GM12878 (cell line): ENCODE measurements at regions not wholly inside any gene's neighbourhood (a gene's known extent, or its start where the extent isn't known, plus 50 kb on each side); places are given as distances from the start of the nearest gene placed in this dataset.

ENCODE experiments used
- ATAC-seq: fragments of 200-7000 bp; cut with Tn5 transposase; 3 replicates; pipeline ENCODE4 v1.9.1; 2020; ENCODE audit warnings: mild to moderate bottlenecking, moderate library complexity
- BruUV-seq: library from RNA; stranded (reverse); fragments of 400-500 nt; replicated peaks from 2 replicates; lab custom pipeline; 2021; lab: Mats Ljungman, UMichigan
- CTCF ChIA-PET: fragments of 300-600 bp; sonication (Branson Sonifier 250); formaldehyde crosslinking; extraction: SDS; loops from one replicate; lab custom pipeline; 2021; ENCODE audit warnings: inconsistent platforms; lab: Yijun Ruan, JAX
- POLR2A ChIA-PET: fragments of 350-600 bp; formaldehyde crosslinking; extraction: SDS; loops from one replicate; lab custom pipeline; 2021; ENCODE audit warnings: inconsistent platforms; lab: Charles Lee
- RAD21 ChIA-PET: fragments of 300-600 bp; sonication (Branson Sonifier 250); formaldehyde crosslinking; loops from one replicate; lab custom pipeline; 2023; ENCODE audit warnings: antibody characterized with exemption; ENCODE audit not compliant: unreplicated experiment; lab: Charles Lee
- SMC1A ChIA-PET: fragments of 300-600 bp; sonication (Branson Sonifier 250); formaldehyde crosslinking; loops from one replicate; lab custom pipeline; 2023; ENCODE audit not compliant: unreplicated experiment, uncharacterized antibody; lab: Charles Lee
- DNase-seq: peaks from one replicate; pipeline ENCODE4 v3.0.0-alpha.2; 2011; ENCODE audit warnings: low read depth, low spot score
- FAIRE-seq: peaks from 3 replicates; lab custom pipeline; 2011; peaks lifted over from hg19 to GRCh38; lab: Jason Lieb, UNC
- H2AFZ ChIP-seq: 2 replicates; pipeline ENCODE4 v1.6.0; 2011; ENCODE audit warnings: low read depth, low read length, control low read depth; ENCODE audit not compliant: control insufficient read depth
- H3K27ac ChIP-seq: 2 replicates; pipeline ENCODE4 v1.5.1; 2011; ENCODE audit warnings: control low read depth; ENCODE audit not compliant: control insufficient read depth, insufficient read depth
- H3K27me3 ChIP-seq, 2 experiments: replicated peaks in 1 of 2; 2 replicates each; pipeline versions ENCODE4 v1.6.0 to v1.6.1; 2011; ENCODE audit warnings: low read length in 1 of 2; ENCODE audit not compliant: control insufficient read depth in 2 of 2, insufficient read depth in 2 of 2
- H3K36me3 ChIP-seq, 2 experiments: 2 replicates each; pipeline ENCODE4 v1.5.1; 2011; ENCODE audit warnings: low read length in 1 of 2; ENCODE audit not compliant: control insufficient read depth in 2 of 2, insufficient read depth in 2 of 2
- H3K4me1 ChIP-seq: 2 replicates; pipeline ENCODE4 v1.6.1; 2011; ENCODE audit warnings: mild to moderate bottlenecking, low read length, moderate library complexity, mixed read lengths; ENCODE audit not compliant: control insufficient read depth, insufficient read depth
- H3K4me2 ChIP-seq: 2 replicates; pipeline ENCODE4 v1.6.0; 2011; ENCODE audit warnings: control low read depth; ENCODE audit not compliant: control insufficient read depth, insufficient read depth
- H3K4me3 ChIP-seq: fragments of 200-600 bp; sonication (generic); 2 replicates; pipeline ENCODE4 v1.5.1; 2016
- H3K79me2 ChIP-seq: 2 replicates; pipeline ENCODE4 v1.6.0; 2011; ENCODE audit warnings: low read length; ENCODE audit not compliant: control insufficient read depth, insufficient read depth
- H3K9ac ChIP-seq: 2 replicates; pipeline ENCODE4 v1.8.0; 2011; ENCODE audit warnings: low read length, control low read depth, mixed read lengths; ENCODE audit not compliant: control insufficient read depth, insufficient read depth
- H3K9me3 ChIP-seq: replicated peaks from 3 replicates; pipeline ENCODE4 v1.5.1; 2011; ENCODE audit warnings: mild to moderate bottlenecking, low read length; ENCODE audit not compliant: control insufficient read depth, insufficient read depth
- H4K20me1 ChIP-seq: 2 replicates; pipeline ENCODE4 v1.6.0; 2011; ENCODE audit not compliant: control insufficient read depth, insufficient read depth
- CBX3 ChIP-seq: fragments of 200-600 bp; sonication (generic); IDR thresholded peaks from 2 replicates; pipeline ENCODE4 v1.6.1; 2016; ENCODE audit warnings: low read depth, borderline replicate concordance
- CREM ChIP-seq: IDR thresholded peaks from 2 replicates; pipeline ENCODE4 v1.6.1; 2014; ENCODE audit warnings: antibody characterized with exemption, low read depth
- EED ChIP-seq: sonication (generic); IDR thresholded peaks from 2 replicates; pipeline ENCODE4 v1.6.1; 2016; ENCODE audit warnings: antibody characterized with exemption, low read depth
- HSF1 ChIP-seq: fragments of 150-350 bp; IDR thresholded peaks from 2 replicates; pipeline ENCODE4 v1.6.1; 2014; ENCODE audit warnings: mild to moderate bottlenecking, low read depth, low read length
- MEF2B ChIP-seq: fragments of 450-650 bp; IDR thresholded peaks from 2 replicates; pipeline ENCODE4 v1.6.1; 2018; ENCODE audit warnings: mild to moderate bottlenecking, moderate library complexity; ENCODE audit not compliant: partially characterized antibody, poor library complexity, severe bottlenecking
- RELA ChIP-seq: fragments of 450-650 bp; IDR thresholded peaks from 2 replicates; pipeline ENCODE4 v1.8.0; 2014; ENCODE audit warnings: borderline replicate concordance; ENCODE audit not compliant: partially characterized antibody
- SMAD5 ChIP-seq: IDR thresholded peaks from 2 replicates; pipeline ENCODE4 v1.6.1; 2016; ENCODE audit warnings: antibody characterized with exemption, low read depth
- SPI1 ChIP-seq: IDR thresholded peaks from 2 replicates; pipeline ENCODE4 v1.6.1; 2011; ENCODE audit warnings: low read depth, mild to moderate bottlenecking, low read length, moderate library complexity, borderline replicate concordance; ENCODE audit not compliant: insufficient read depth
- WRNIP1 ChIP-seq: IDR thresholded peaks from 2 replicates; pipeline ENCODE4 v1.6.1; 2011; ENCODE audit warnings: low read depth, low read length, improper control_type of control experiment, borderline replicate concordance
- YBX1 ChIP-seq: fragments of 450-650 bp; IDR thresholded peaks from 2 replicates; pipeline ENCODE4 v1.6.1; 2016; ENCODE audit warnings: antibody characterized with exemption
- ZNF274 ChIP-seq: IDR thresholded peaks from one replicate; pipeline ENCODE4 v1.8.0; 2011; ENCODE audit not compliant: insufficient read length, insufficient read depth
- WGBS: methylation state at CpG from one replicate; pipeline ENCODE4 v1.1.6; 2016; ENCODE audit warnings: low lambda C conversion rate; ENCODE audit not compliant: insufficient replicate concordance, insufficient coverage; ENCODE audit errors: missing lambda C conversion rate; 5-methylcytosine and 5-hydroxymethylcytosine counted together
- in situ Hi-C: fragments of 300-500 bp; cut with MboI; formaldehyde crosslinking; loops from 9 replicates; pipeline ENCODE4 v1.14.3; 2018; ENCODE audit warnings: mixed read lengths
- intact Hi-C: fragments of 100-400 bp; cut with micrococcal nuclease; formaldehyde crosslinking; loops from one replicate; pipeline ENCODE4 v1.14.2; 2022; ENCODE audit not compliant: unreplicated experiment

GRCh38 chr9:20199111-20199510, 410.3 kb upstream of the SLC24A2 start:
- ATAC-seq, result no peak
- no peaks in the 10 kb centered on the region for H3K9me3 ChIP-seq
- H3K27ac ChIP-seq, result no peak overlapping the region
- no peak for TF ChIP-seq SPI1
- no peak for TF ChIP-seq EED
- TF ChIP-seq MEF2B, result no peak
- TF ChIP-seq SMAD5, result no peak
- no peak for TF ChIP-seq WRNIP1
- peaks cover 0 to 3% of the 10 kb centered on the region in 2 experiments; a peak in 2 of 4 replicates for H3K27me3 ChIP-seq
- H3K4me2 ChIP-seq, result no peak overlapping the region
- H4K20me1 ChIP-seq, result no peaks in the 10 kb centered on the region
- H3K9ac ChIP-seq, result no peak overlapping the region
- ChIA-PET CTCF (no interaction called here), RAD21 (no interaction called here), POLR2A (interaction anchor here (0.6 to 0.7 kb wide), 2 partner anchors 139 to 1598 kb away, joined by 3 to 4 read pairs; no protein-coding TSS in a partner anchor), SMC1A (no interaction called here)
- no peak overlapping the region for H3K4me3 ChIP-seq
- no peaks in the 10 kb centered on the region for H3K36me3 ChIP-seq
- no peak overlapping the region for H2AFZ ChIP-seq
- 46% methylated on average over 2 of the region's 2 CpGs for WGBS
- intact Hi-C loops (no loop called here), in situ Hi-C loops (no loop called here)
- BruUV-seq, result no TSS peak
- H3K4me1 ChIP-seq, result no peaks in the 10 kb centered on the region
- H3K79me2 ChIP-seq, result no peaks in the 10 kb centered on the region
- FAIRE-seq, result no peak
- DNase-seq, result no peak

GRCh38 chr9:20197976-20198685, 409.3 kb upstream of the SLC24A2 start:
- CTCF ChIA-PET, result interaction anchor here (0.6 to 1.0 kb wide), 2 partner anchors 11 to 103 kb away, joined by 3 to 4 read pairs; no protein-coding TSS in a partner anchor
- H3K4me2 ChIP-seq, result no peak overlapping the region
- no peaks in the 10 kb centered on the region for H3K79me2 ChIP-seq
- RAD21 ChIA-PET, result no interaction called here
- H4K20me1 ChIP-seq, result no peaks in the 10 kb centered on the region
- WGBS, result 6% methylated on average over 6 of the region's 7 CpGs
- intact Hi-C loops (no loop called here), in situ Hi-C loops (no loop called here)
- no peak overlapping the region for H3K4me3 ChIP-seq
- H3K9ac ChIP-seq, result no peak overlapping the region
- SMC1A ChIA-PET, result no interaction called here
- ATAC-seq (no peak), DNase-seq (no peak), FAIRE-seq (no peak)
- H3K4me1 ChIP-seq, result no peaks in the 10 kb centered on the region
- no peaks in the 10 kb centered on the region for H3K9me3 ChIP-seq
- H2AFZ ChIP-seq, result no peak overlapping the region
- no peak overlapping the region for H3K27ac ChIP-seq
- H3K27me3 ChIP-seq, result peaks cover 0 to 3% of the 10 kb centered on the region in 2 experiments; a peak in 2 of 4 replicates
- no TSS peak for BruUV-seq
- no peak for TF ChIP-seq YBX1
- no peak for TF ChIP-seq CBX3
- no peak for TF ChIP-seq HSF1
- TF ChIP-seq CREM, result no peak
- no peak for TF ChIP-seq RELA
- no peak for TF ChIP-seq ZNF274
- no peaks in the 10 kb centered on the region for H3K36me3 ChIP-seq
- POLR2A ChIA-PET, result no interaction called here
